ENCODE measurements at regions not wholly inside any gene's neighbourhood (a gene's known extent, or its start where the extent isn't known, plus 50 kb on each side); places are given as distances from the start of the nearest gene placed in this dataset.

DNA sequence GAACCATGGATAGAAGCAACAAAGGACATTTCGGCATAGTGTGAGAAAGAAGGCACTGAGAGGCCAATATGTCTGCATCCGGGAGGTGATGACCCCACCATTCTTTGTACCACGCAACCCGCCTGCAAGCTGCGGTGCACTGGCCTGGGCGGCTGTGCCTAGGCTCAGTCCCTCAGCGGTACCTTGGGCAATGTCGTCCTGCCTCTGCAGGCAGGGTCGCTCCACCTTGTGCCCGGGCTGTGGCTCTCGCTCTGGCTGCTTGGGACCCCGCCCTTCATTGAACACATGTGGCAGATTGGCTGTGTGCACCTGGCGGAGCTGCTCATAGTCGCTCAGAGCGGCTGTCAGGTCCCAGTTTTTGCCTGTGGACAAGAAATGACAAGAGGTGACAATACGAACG, 243.2 kb downstream of the KLF13 start:
- TF ChIP-seq, protein P1, sequence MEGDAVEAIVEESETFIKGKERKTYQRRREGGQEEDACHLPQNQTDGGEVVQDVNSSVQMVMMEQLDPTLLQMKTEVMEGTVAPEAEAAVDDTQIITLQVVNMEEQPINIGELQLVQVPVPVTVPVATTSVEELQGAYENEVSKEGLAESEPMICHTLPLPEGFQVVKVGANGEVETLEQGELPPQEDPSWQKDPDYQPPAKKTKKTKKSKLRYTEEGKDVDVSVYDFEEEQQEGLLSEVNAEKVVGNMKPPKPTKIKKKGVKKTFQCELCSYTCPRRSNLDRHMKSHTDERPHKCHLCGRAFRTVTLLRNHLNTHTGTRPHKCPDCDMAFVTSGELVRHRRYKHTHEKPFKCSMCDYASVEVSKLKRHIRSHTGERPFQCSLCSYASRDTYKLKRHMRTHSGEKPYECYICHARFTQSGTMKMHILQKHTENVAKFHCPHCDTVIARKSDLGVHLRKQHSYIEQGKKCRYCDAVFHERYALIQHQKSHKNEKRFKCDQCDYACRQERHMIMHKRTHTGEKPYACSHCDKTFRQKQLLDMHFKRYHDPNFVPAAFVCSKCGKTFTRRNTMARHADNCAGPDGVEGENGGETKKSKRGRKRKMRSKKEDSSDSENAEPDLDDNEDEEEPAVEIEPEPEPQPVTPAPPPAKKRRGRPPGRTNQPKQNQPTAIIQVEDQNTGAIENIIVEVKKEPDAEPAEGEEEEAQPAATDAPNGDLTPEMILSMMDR (IDR thresholded peaks at IDR 0.05) = no peak
- no peak for TF ChIP-seq POLR2AphosphoS5 (IDR thresholded peaks at IDR 0.05)

All from transverse colon (tissue), 4 donors.